GM12891 (cell line): ENCODE measurements at regions not wholly inside any gene's neighbourhood (a gene's known extent, or its start where the extent isn't known, plus 50 kb on each side); places are given as distances from the start of the nearest gene placed in this dataset.

ENCODE experiments used
- PAX5 ChIP-seq: IDR thresholded peaks from 2 replicates; pipeline ENCODE4 v1.6.1; 2011; ENCODE audit warnings: low read length, moderate library complexity, mild to moderate bottlenecking; ENCODE audit not compliant: insufficient read depth, severe bottlenecking
- POLR2A ChIP-seq: IDR thresholded peaks from 2 replicates; pipeline ENCODE4 v1.6.1; 2011; ENCODE audit warnings: low read depth, low read length, control low read depth
- POLR2AphosphoS5 ChIP-seq: IDR thresholded peaks from 2 replicates; pipeline ENCODE4 v1.6.1; 2011; ENCODE audit warnings: low read depth, low read length, control low read depth
- POU2F2 ChIP-seq: IDR thresholded peaks from 2 replicates; pipeline ENCODE4 v1.6.1; 2011; ENCODE audit warnings: low read depth, mild to moderate bottlenecking, control low read depth, low read length, moderate library complexity
- SPI1 ChIP-seq: IDR thresholded peaks from 2 replicates; pipeline ENCODE4 v1.6.1; 2011; ENCODE audit warnings: low read depth, low read length, control low read depth
- TAF1 ChIP-seq: IDR thresholded peaks from 2 replicates; pipeline ENCODE4 v1.6.1; 2011; ENCODE audit warnings: low read depth, low read length, control low read depth

DNA sequence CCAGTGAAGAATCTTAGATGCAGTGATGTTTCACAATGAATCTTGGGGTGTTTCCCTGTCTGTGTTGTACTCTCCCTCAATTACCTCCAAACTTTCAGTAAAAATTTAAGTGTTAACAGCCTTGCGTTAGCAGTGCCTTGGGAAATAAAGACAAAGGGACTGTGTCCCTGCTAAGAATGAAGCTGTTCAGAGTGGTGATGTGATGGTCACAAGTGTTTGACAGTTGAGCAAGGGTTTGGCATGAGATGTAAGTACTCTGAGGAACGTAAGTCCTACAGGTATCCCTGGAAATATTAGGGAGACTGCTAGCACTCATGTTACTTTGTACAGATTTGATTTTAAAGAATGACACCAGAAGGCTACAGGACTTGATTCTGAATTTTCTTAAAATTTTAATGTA, 304.3 kb upstream of the DPH6 start:
- TF ChIP-seq POLR2A (no peak), TAF1 (no peak), POLR2AphosphoS5 (no peak), PAX5 (no peak), SPI1 (no peak), POU2F2 (no peak)
